B cell (primary cell): ENCODE measurements at regions not wholly inside any gene's neighbourhood (a gene's known extent, or its start where the extent isn't known, plus 50 kb on each side); places are given as distances from the start of the nearest gene placed in this dataset.

Source experiments
- ATAC-seq: fragments of 200-7000 bp; cut with Tn5 transposase; one replicate; pipeline ENCODE4 v1.10.0; 2021; ENCODE audit warnings: low read depth, mild to moderate bottlenecking, moderate number of reproducible peaks, moderate library complexity
- CTCF ChIA-PET: fragments of 350-600 bp; sonication (Branson Sonifier 250); formaldehyde crosslinking; loops from one replicate; lab custom pipeline; 2021; ENCODE audit warnings: antibody characterized with exemption, inconsistent platforms; lab: Charles Lee
- POLR2A ChIA-PET: fragments of 350-600 bp; sonication (Branson Sonifier 250); formaldehyde crosslinking; loops from one replicate; lab custom pipeline; 2021; ENCODE audit warnings: antibody characterized with exemption; lab: Charles Lee
- DNase-seq: peaks from one replicate; pipeline ENCODE4 v3.0.0; 2013
- H2AFZ ChIP-seq: 2 replicates; pipeline ENCODE4 v1.6.1; 2012; ENCODE audit warnings: mild to moderate bottlenecking, low read depth, low read length; ENCODE audit not compliant: insufficient read depth, poor library complexity, severe bottlenecking
- H3K27ac ChIP-seq, 2 donors: 1 replicate in 1 of 2; 2 replicates in 1 of 2; pipeline ENCODE4 v1.5.1; 2012 to 2013; ENCODE audit warnings: low read length in 2 of 2, mild to moderate bottlenecking in 2 of 2, moderate library complexity in 1 of 2
- H3K27me3 ChIP-seq, 4 experiments: fragments of 200-600 bp in 1 of 4; sonication (generic) in 1 of 4; replicated peaks in 1 of 4; 1 replicate in 2 of 4; 2 replicates in 2 of 4; pipeline versions ENCODE4 v1.6.1 to v1.7.0; 2013 to 2016; ENCODE audit warnings: low read length in 3 of 4, mild to moderate bottlenecking in 2 of 4, mixed read lengths in 1 of 4, moderate library complexity in 1 of 4; ENCODE audit not compliant: insufficient read depth in 4 of 4, control insufficient read depth in 3 of 4; ENCODE audit errors: control extremely low read depth in 1 of 4
- H3K36me3 ChIP-seq, 2 experiments: replicated peaks in 1 of 2; 1 replicate in 1 of 2; 2 replicates in 1 of 2; pipeline versions ENCODE4 v1.6.1 to v1.7.1; 2013; ENCODE audit warnings: low read length in 1 of 2; ENCODE audit not compliant: insufficient read depth in 2 of 2, control insufficient read depth in 1 of 2; ENCODE audit errors: control extremely low read depth in 1 of 2, extremely low read depth in 1 of 2
- H3K4me1 ChIP-seq, 2 donors: fragments of 200-600 bp in 1 of 2; sonication (generic) in 1 of 2; 1 replicate in 1 of 2; 2 replicates in 1 of 2; pipeline versions ENCODE4 v1.5.1 to v1.6.1; 2013 to 2017; ENCODE audit warnings: low read length in 2 of 2; ENCODE audit not compliant: control insufficient read depth in 2 of 2, insufficient read depth in 2 of 2
- H3K4me2 ChIP-seq: replicated peaks from 2 replicates; pipeline ENCODE3; 2012; ENCODE audit warnings: mild to moderate bottlenecking, low read depth, low read length; ENCODE audit not compliant: poor library complexity, severe bottlenecking
- H3K4me3 ChIP-seq, 5 experiments: fragments of 200-600 bp in 1 of 5; sonication (generic) in 1 of 5; 1 replicate in 3 of 5; 2 replicates in 2 of 5; pipeline versions ENCODE4 v1.5.1 to v1.7.0; 2011 to 2016; ENCODE audit warnings: low read length in 4 of 5, mild to moderate bottlenecking in 4 of 5, low read depth in 2 of 5, control low read depth in 1 of 5, moderate library complexity in 1 of 5; ENCODE audit not compliant: insufficient read depth in 1 of 5; ENCODE audit errors: control extremely low read depth in 1 of 5, extremely low read depth in 1 of 5
- H3K79me2 ChIP-seq: fragments of 200-600 bp; sonication (generic); one replicate; pipeline ENCODE4 v1.6.0; 2016; ENCODE audit warnings: low read length; ENCODE audit not compliant: control insufficient read depth, insufficient read depth
- H3K9ac ChIP-seq: fragments of 200-600 bp; sonication (generic); 2 replicates; pipeline ENCODE4 v1.6.1; 2017; ENCODE audit warnings: mild to moderate bottlenecking, low read length, moderate library complexity
- H3K9me3 ChIP-seq, 3 donors: one replicate each; pipeline versions ENCODE4 v1.6.1 to v1.7.1; 2013; ENCODE audit warnings: low read length in 2 of 3; ENCODE audit not compliant: control insufficient read depth in 2 of 3, insufficient read depth in 1 of 3; ENCODE audit errors: control extremely low read depth in 1 of 3
- H4K20me1 ChIP-seq: 2 replicates; pipeline ENCODE4 v1.6.0; 2012; ENCODE audit warnings: mild to moderate bottlenecking, low read length; ENCODE audit not compliant: insufficient read depth, control insufficient read depth, poor library complexity, severe bottlenecking
- H3K27ac Mint-ChIP-seq: one replicate; pipeline ENCODE4 v1.8.0; 2021; ENCODE audit warnings: mixed read lengths
- H3K27me3 Mint-ChIP-seq: one replicate; pipeline ENCODE4 v1.8.0; 2021; ENCODE audit warnings: mixed read lengths
- H3K4me1 Mint-ChIP-seq: one replicate; pipeline ENCODE4 v1.8.0; 2021; ENCODE audit warnings: mixed read lengths
- H3K4me3 Mint-ChIP-seq: one replicate; pipeline ENCODE4 v1.8.0; 2021; ENCODE audit warnings: mixed read lengths
- H3K9me3 Mint-ChIP-seq: one replicate; pipeline ENCODE4 v1.8.0; 2022; ENCODE audit warnings: mixed read lengths; ENCODE audit not compliant: insufficient read depth
- CTCF ChIP-seq: fragments of 200-600 bp; IDR thresholded peaks from one replicate; pipeline ENCODE4 v1.8.0; 2022; ENCODE audit warnings: antibody characterized with exemption, mild to moderate bottlenecking
- EZH2 ChIP-seq: IDR thresholded peaks from 2 replicates; pipeline ENCODE4 v1.6.1; 2012; ENCODE audit warnings: borderline replicate concordance, low read depth, mild to moderate bottlenecking, moderate library complexity, low read length; ENCODE audit not compliant: insufficient read depth, poor library complexity, severe bottlenecking
- WGBS: methylation state at CpG from one replicate; pipeline ENCODE4 v1.1.5; 2013; ENCODE audit warnings: missing lambda C conversion rate; ENCODE audit not compliant: insufficient coverage; 5-methylcytosine and 5-hydroxymethylcytosine counted together
- intact Hi-C: fragments of 100-400 bp; cut with micrococcal nuclease; formaldehyde crosslinking; loops from one replicate; pipeline ENCODE4 v1.10.0; 2022

GRCh38 chr4:174062831-174063230 lies 220.6 kb downstream of the FBXO8 start:
- no peaks in the 10 kb centered on the region for H3K9me3 ChIP-seq
- no peaks in the 10 kb centered on the region for H3K79me2 ChIP-seq
- no peak overlapping the region for H3K27ac Mint-ChIP-seq
- no peaks in the 10 kb centered on the region for H4K20me1 ChIP-seq
- POLR2A ChIA-PET: no interaction called here
- H3K27me3 Mint-ChIP-seq: no peaks in the 10 kb centered on the region
- no peak overlapping the region for H2AFZ ChIP-seq
- no peak overlapping the region for H3K4me3 ChIP-seq
- TF ChIP-seq CTCF: no peak
- TF ChIP-seq EZH2: no peak
- no peak overlapping the region for H3K4me2 ChIP-seq
- no peaks in the 10 kb centered on the region for H3K27me3 ChIP-seq
- DNase-seq (no peak), ATAC-seq (no peak)
- H3K4me1 Mint-ChIP-seq: no peaks in the 10 kb centered on the region
- no peaks in the 10 kb centered on the region for H3K9me3 Mint-ChIP-seq
- H3K4me1 ChIP-seq: no peaks in the 10 kb centered on the region
- no peaks in the 10 kb centered on the region for H3K36me3 ChIP-seq
- intact Hi-C loops: no loop called here
- no peak overlapping the region for H3K4me3 Mint-ChIP-seq
- CTCF ChIA-PET: no interaction called here
- H3K27ac ChIP-seq: no peak overlapping the region
- H3K9ac ChIP-seq: no peak overlapping the region

DNA sequence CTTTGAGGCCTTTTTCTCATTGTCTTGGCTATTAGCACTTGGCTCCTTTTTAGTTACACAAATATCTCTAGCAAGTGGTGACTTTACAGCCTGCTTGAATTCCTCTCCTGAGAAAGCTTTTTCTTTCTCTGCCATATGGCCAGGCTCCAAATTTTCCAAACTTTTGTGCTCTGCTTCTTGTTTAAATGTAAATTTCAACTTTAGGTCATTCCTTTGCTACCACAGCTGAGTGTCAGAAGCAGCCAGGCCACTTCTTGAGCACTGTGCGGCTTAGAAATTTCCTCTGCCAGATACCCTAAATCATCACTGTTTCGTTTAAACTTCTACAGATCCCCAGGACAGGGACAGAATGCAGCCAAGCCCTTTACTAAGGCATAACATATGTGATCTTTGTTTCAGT lies 222.4 kb downstream of the FBXO8 start:
- no peaks in the 10 kb centered on the region for H3K27me3 Mint-ChIP-seq
- no peak for TF ChIP-seq EZH2
- no peak for TF ChIP-seq CTCF
- no peaks in the 10 kb centered on the region for H3K27me3 ChIP-seq
- no peak overlapping the region for H3K4me3 ChIP-seq
- H3K36me3 ChIP-seq: no peaks in the 10 kb centered on the region
- no peaks in the 10 kb centered on the region for H3K79me2 ChIP-seq
- no peak for DNase-seq
- H3K4me2 ChIP-seq: no peak overlapping the region
- POLR2A ChIA-PET: no interaction called here
- CTCF ChIA-PET: no interaction called here
- 77% methylated on average over 2 of the region's 2 CpGs for WGBS
- H3K4me3 Mint-ChIP-seq: no peak overlapping the region
- H3K4me1 Mint-ChIP-seq: no peaks in the 10 kb centered on the region
- H3K9me3 ChIP-seq: no peaks in the 10 kb centered on the region
- no peaks in the 10 kb centered on the region for H4K20me1 ChIP-seq
- no peak overlapping the region for H3K27ac ChIP-seq
- no peak overlapping the region for H3K27ac Mint-ChIP-seq
- no peaks in the 10 kb centered on the region for H3K9me3 Mint-ChIP-seq
- intact Hi-C loops: no loop called here
- H3K9ac ChIP-seq: no peak overlapping the region
- no peaks in the 10 kb centered on the region for H3K4me1 ChIP-seq
- no peak for ATAC-seq
- H2AFZ ChIP-seq: no peak overlapping the region
